B cell (primary cell): ENCODE measurements at regions not wholly inside any gene's neighbourhood (a gene's known extent, or its start where the extent isn't known, plus 50 kb on each side); places are given as distances from the start of the nearest gene placed in this dataset.

Experiments
- ATAC-seq: fragments of 200-7000 bp; cut with Tn5 transposase; one replicate; pipeline ENCODE4 v1.10.0; 2021; ENCODE audit warnings: low read depth, mild to moderate bottlenecking, moderate number of reproducible peaks, moderate library complexity
- CTCF ChIA-PET: fragments of 350-600 bp; sonication (Branson Sonifier 250); formaldehyde crosslinking; loops from one replicate; lab custom pipeline; 2021; ENCODE audit warnings: antibody characterized with exemption, inconsistent platforms; lab: Charles Lee
- POLR2A ChIA-PET: fragments of 350-600 bp; sonication (Branson Sonifier 250); formaldehyde crosslinking; loops from one replicate; lab custom pipeline; 2021; ENCODE audit warnings: antibody characterized with exemption; lab: Charles Lee
- DNase-seq: peaks from one replicate; pipeline ENCODE4 v3.0.0; 2013
- H2AFZ ChIP-seq: 2 replicates; pipeline ENCODE4 v1.6.1; 2012; ENCODE audit warnings: mild to moderate bottlenecking, low read depth, low read length; ENCODE audit not compliant: insufficient read depth, poor library complexity, severe bottlenecking
- H3K27ac ChIP-seq, 2 donors: 1 replicate in 1 of 2; 2 replicates in 1 of 2; pipeline ENCODE4 v1.5.1; 2012 to 2013; ENCODE audit warnings: low read length in 2 of 2, mild to moderate bottlenecking in 2 of 2, moderate library complexity in 1 of 2
- H3K27me3 ChIP-seq, 4 experiments: fragments of 200-600 bp in 1 of 4; sonication (generic) in 1 of 4; replicated peaks in 1 of 4; 1 replicate in 2 of 4; 2 replicates in 2 of 4; pipeline versions ENCODE4 v1.6.1 to v1.7.0; 2013 to 2016; ENCODE audit warnings: low read length in 3 of 4, mild to moderate bottlenecking in 2 of 4, mixed read lengths in 1 of 4, moderate library complexity in 1 of 4; ENCODE audit not compliant: insufficient read depth in 4 of 4, control insufficient read depth in 3 of 4; ENCODE audit errors: control extremely low read depth in 1 of 4
- H3K36me3 ChIP-seq, 2 experiments: replicated peaks in 1 of 2; 1 replicate in 1 of 2; 2 replicates in 1 of 2; pipeline versions ENCODE4 v1.6.1 to v1.7.1; 2013; ENCODE audit warnings: low read length in 1 of 2; ENCODE audit not compliant: insufficient read depth in 2 of 2, control insufficient read depth in 1 of 2; ENCODE audit errors: control extremely low read depth in 1 of 2, extremely low read depth in 1 of 2
- H3K4me1 ChIP-seq, 2 donors: fragments of 200-600 bp in 1 of 2; sonication (generic) in 1 of 2; 1 replicate in 1 of 2; 2 replicates in 1 of 2; pipeline versions ENCODE4 v1.5.1 to v1.6.1; 2013 to 2017; ENCODE audit warnings: low read length in 2 of 2; ENCODE audit not compliant: control insufficient read depth in 2 of 2, insufficient read depth in 2 of 2
- H3K4me2 ChIP-seq: replicated peaks from 2 replicates; pipeline ENCODE3; 2012; ENCODE audit warnings: mild to moderate bottlenecking, low read depth, low read length; ENCODE audit not compliant: poor library complexity, severe bottlenecking
- H3K4me3 ChIP-seq, 5 experiments: fragments of 200-600 bp in 1 of 5; sonication (generic) in 1 of 5; 1 replicate in 3 of 5; 2 replicates in 2 of 5; pipeline versions ENCODE4 v1.5.1 to v1.7.0; 2011 to 2016; ENCODE audit warnings: low read length in 4 of 5, mild to moderate bottlenecking in 4 of 5, low read depth in 2 of 5, control low read depth in 1 of 5, moderate library complexity in 1 of 5; ENCODE audit not compliant: insufficient read depth in 1 of 5; ENCODE audit errors: control extremely low read depth in 1 of 5, extremely low read depth in 1 of 5
- H3K79me2 ChIP-seq: fragments of 200-600 bp; sonication (generic); one replicate; pipeline ENCODE4 v1.6.0; 2016; ENCODE audit warnings: low read length; ENCODE audit not compliant: control insufficient read depth, insufficient read depth
- H3K9ac ChIP-seq: fragments of 200-600 bp; sonication (generic); 2 replicates; pipeline ENCODE4 v1.6.1; 2017; ENCODE audit warnings: mild to moderate bottlenecking, low read length, moderate library complexity
- H3K9me3 ChIP-seq, 3 donors: one replicate each; pipeline versions ENCODE4 v1.6.1 to v1.7.1; 2013; ENCODE audit warnings: low read length in 2 of 3; ENCODE audit not compliant: control insufficient read depth in 2 of 3, insufficient read depth in 1 of 3; ENCODE audit errors: control extremely low read depth in 1 of 3
- H4K20me1 ChIP-seq: 2 replicates; pipeline ENCODE4 v1.6.0; 2012; ENCODE audit warnings: mild to moderate bottlenecking, low read length; ENCODE audit not compliant: insufficient read depth, control insufficient read depth, poor library complexity, severe bottlenecking
- H3K27ac Mint-ChIP-seq: one replicate; pipeline ENCODE4 v1.8.0; 2021; ENCODE audit warnings: mixed read lengths
- H3K27me3 Mint-ChIP-seq: one replicate; pipeline ENCODE4 v1.8.0; 2021; ENCODE audit warnings: mixed read lengths
- H3K4me1 Mint-ChIP-seq: one replicate; pipeline ENCODE4 v1.8.0; 2021; ENCODE audit warnings: mixed read lengths
- H3K4me3 Mint-ChIP-seq: one replicate; pipeline ENCODE4 v1.8.0; 2021; ENCODE audit warnings: mixed read lengths
- H3K9me3 Mint-ChIP-seq: one replicate; pipeline ENCODE4 v1.8.0; 2022; ENCODE audit warnings: mixed read lengths; ENCODE audit not compliant: insufficient read depth
- EZH2 ChIP-seq: IDR thresholded peaks from 2 replicates; pipeline ENCODE4 v1.6.1; 2012; ENCODE audit warnings: borderline replicate concordance, low read depth, mild to moderate bottlenecking, moderate library complexity, low read length; ENCODE audit not compliant: insufficient read depth, poor library complexity, severe bottlenecking
- WGBS: methylation state at CpG from one replicate; pipeline ENCODE4 v1.1.5; 2013; ENCODE audit warnings: missing lambda C conversion rate; ENCODE audit not compliant: insufficient coverage; 5-methylcytosine and 5-hydroxymethylcytosine counted together
- intact Hi-C: fragments of 100-400 bp; cut with micrococcal nuclease; formaldehyde crosslinking; loops from one replicate; pipeline ENCODE4 v1.10.0; 2022
- TF ChIP-seq, protein P1 (sequence below): fragments of 200-600 bp; IDR thresholded peaks from one replicate; pipeline ENCODE4 v1.8.0; 2022; ENCODE audit warnings: antibody characterized with exemption, mild to moderate bottlenecking

DNA sequence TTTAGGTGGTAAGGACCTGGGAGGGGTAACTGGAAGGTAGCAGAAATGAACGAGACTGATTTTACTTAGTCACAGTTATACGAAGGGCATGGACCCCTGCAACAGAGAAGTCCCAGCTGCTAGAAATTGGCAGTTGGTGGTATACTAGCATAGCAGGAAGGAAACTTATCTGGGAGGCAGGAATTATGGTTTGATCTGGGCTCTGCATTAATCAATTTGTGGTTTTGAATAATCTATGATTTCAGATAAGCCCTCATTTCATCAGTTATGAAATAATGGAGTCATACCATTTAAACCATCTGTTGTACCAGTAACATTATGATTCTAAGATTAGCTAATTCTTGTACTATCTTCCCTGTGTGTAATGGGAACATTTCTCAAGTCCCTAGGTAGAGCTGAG, 54.0 kb upstream of the TMEM229A start:
- H3K27me3 Mint-ChIP-seq: no peaks in the 10 kb centered on the region
- H3K4me3 ChIP-seq: no peak overlapping the region
- ChIA-PET POLR2A (no interaction called here), CTCF (interaction anchor here (0.6 kb wide), 1 partner anchor 29 kb away, joined by 3 read pairs; no protein-coding TSS in a partner anchor)
- 44% methylated on average over 2 of the region's 2 CpGs for WGBS
- H4K20me1 ChIP-seq: no peaks in the 10 kb centered on the region
- H3K9me3 ChIP-seq: no peaks in the 10 kb centered on the region
- H3K4me3 Mint-ChIP-seq: no peak overlapping the region
- no peaks in the 10 kb centered on the region for H3K9me3 Mint-ChIP-seq
- DNase-seq (no peak), ATAC-seq (no peak)
- H3K36me3 ChIP-seq: no peaks in the 10 kb centered on the region
- H3K4me1 ChIP-seq: no peaks in the 10 kb centered on the region
- no peaks in the 10 kb centered on the region for H3K27me3 ChIP-seq
- no peak for TF ChIP-seq EZH2
- TF ChIP-seq, protein P1, sequence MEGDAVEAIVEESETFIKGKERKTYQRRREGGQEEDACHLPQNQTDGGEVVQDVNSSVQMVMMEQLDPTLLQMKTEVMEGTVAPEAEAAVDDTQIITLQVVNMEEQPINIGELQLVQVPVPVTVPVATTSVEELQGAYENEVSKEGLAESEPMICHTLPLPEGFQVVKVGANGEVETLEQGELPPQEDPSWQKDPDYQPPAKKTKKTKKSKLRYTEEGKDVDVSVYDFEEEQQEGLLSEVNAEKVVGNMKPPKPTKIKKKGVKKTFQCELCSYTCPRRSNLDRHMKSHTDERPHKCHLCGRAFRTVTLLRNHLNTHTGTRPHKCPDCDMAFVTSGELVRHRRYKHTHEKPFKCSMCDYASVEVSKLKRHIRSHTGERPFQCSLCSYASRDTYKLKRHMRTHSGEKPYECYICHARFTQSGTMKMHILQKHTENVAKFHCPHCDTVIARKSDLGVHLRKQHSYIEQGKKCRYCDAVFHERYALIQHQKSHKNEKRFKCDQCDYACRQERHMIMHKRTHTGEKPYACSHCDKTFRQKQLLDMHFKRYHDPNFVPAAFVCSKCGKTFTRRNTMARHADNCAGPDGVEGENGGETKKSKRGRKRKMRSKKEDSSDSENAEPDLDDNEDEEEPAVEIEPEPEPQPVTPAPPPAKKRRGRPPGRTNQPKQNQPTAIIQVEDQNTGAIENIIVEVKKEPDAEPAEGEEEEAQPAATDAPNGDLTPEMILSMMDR: no peak
- H3K4me2 ChIP-seq: no peak overlapping the region
- no peaks in the 10 kb centered on the region for H3K79me2 ChIP-seq
- no peak overlapping the region for H3K27ac ChIP-seq
- intact Hi-C loops: no loop called here
- no peak overlapping the region for H2AFZ ChIP-seq
- H3K9ac ChIP-seq: no peak overlapping the region
- H3K27ac Mint-ChIP-seq: no peak overlapping the region
- no peaks in the 10 kb centered on the region for H3K4me1 Mint-ChIP-seq

DNA sequence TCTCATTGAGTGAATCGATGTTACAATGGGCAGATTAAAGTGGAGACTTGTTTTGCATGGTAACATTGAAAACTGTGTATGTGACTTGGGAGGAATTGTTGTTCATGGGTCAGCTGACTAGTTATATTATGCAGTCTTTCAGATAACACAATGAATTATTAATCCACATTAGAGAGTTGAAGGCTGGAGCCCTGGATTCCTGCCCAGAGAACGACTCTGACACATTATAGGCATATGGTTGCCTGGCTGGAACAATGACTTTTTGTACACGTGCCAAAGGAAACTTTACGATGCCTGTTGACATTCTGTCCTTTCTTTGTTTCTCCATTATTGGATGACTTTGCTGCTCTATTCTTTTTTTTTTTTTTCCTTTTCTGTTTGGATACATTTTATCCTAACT, 52.3 kb upstream of the TMEM229A start:
- Histone ChIP-seq H3K9ac (no peak overlapping the region), H3K4me3 (no peak overlapping the region), H3K79me2 (no peaks in the 10 kb centered on the region), H2AFZ (no peak overlapping the region), H3K27ac (no peak overlapping the region), H3K4me2 (no peak overlapping the region), H3K9me3 (no peaks in the 10 kb centered on the region), H3K36me3 (no peaks in the 10 kb centered on the region), H3K27me3 (no peaks in the 10 kb centered on the region), H4K20me1 (no peaks in the 10 kb centered on the region), H3K4me1 (no peaks in the 10 kb centered on the region)
- 74% methylated on average over 3 of the region's 4 CpGs for WGBS
- TF ChIP-seq EZH2: no peak
- TF ChIP-seq, protein P1: no peak
- POLR2A ChIA-PET: no interaction called here
- DNase-seq (no peak), ATAC-seq (no peak)
- Mint-ChIP-seq H3K4me3 (no peak overlapping the region), H3K27ac (no peak overlapping the region), H3K27me3 (no peaks in the 10 kb centered on the region), H3K9me3 (no peaks in the 10 kb centered on the region), H3K4me1 (no peaks in the 10 kb centered on the region)
- CTCF ChIA-PET: interaction anchor here (0.7 kb wide), 1 partner anchor 342 kb away, joined by 3 read pairs; no protein-coding TSS in a partner anchor
- intact Hi-C loops: no loop called here
